GM12892 (cell line): ENCODE measurements at regions not wholly inside any gene's neighbourhood (a gene's known extent, or its start where the extent isn't known, plus 50 kb on each side); places are given as distances from the start of the nearest gene placed in this dataset.

Experiments
- POLR2A ChIP-seq: IDR thresholded peaks from 2 replicates; pipeline ENCODE4 v1.6.1; 2011; ENCODE audit warnings: low read depth, low read length, control low read depth
- POLR2AphosphoS5 ChIP-seq: IDR thresholded peaks from 2 replicates; pipeline ENCODE4 v1.6.1; 2011; ENCODE audit warnings: low read depth, low read length, control low read depth
- TAF1 ChIP-seq: IDR thresholded peaks from 2 replicates; pipeline ENCODE4 v1.6.1; 2011; ENCODE audit warnings: low read depth, mild to moderate bottlenecking, control low read depth, low read length, borderline replicate concordance

DNA sequence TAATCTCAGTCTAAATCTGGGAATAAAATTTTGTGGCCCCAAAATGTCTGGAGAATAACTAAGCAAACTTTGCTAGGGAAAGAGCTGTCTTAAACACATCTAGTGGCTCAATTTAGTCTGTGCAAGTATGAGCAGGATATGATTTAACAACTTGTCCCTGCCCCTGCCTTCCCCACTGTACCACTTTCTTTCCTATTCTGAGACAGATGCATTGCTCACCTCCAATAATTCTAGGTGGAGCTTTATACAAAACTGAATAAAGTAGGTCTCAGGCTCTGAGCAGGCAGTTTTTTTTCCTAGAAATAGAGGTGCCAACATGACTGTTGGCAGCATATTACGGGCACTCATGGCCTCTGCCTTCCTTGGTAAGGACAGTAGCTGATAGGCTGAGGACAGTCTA lies 412.1 kb downstream of the DAD1 start:
- TF ChIP-seq POLR2AphosphoS5 (no peak), POLR2A (no peak), TAF1 (no peak)
